HCT116 (cell line): ENCODE measurements at regions not wholly inside any gene's neighbourhood (a gene's known extent, or its start where the extent isn't known, plus 50 kb on each side); places are given as distances from the start of the nearest gene placed in this dataset.

ENCODE experiments used
- ATAC-seq: fragments of 200-7000 bp; cut with Tn5 transposase; 2 replicates; pipeline ENCODE4 v1.9.1; 2020; ENCODE audit warnings: mild to moderate bottlenecking, moderate library complexity
- BruUV-seq: library from RNA; stranded (reverse); fragments of 400-500 nt; replicated peaks from 2 replicates; lab custom pipeline; 2021; lab: Mats Ljungman, UMichigan
- CTCF ChIA-PET: fragments of 300-600 bp; sonication (Branson Sonifier 250); formaldehyde crosslinking; loops from one replicate; lab custom pipeline; 2021; ENCODE audit warnings: antibody characterized with exemption; lab: Charles Lee
- POLR2A ChIA-PET: fragments of 300-600, 350-600 bp; sonication (Branson Sonifier 250); formaldehyde crosslinking; loops from one replicate; lab custom pipeline; 2021; ENCODE audit warnings: antibody characterized with exemption; lab: Charles Lee
- RAD21 ChIA-PET, 2 experiments: fragments of 300-600 bp; sonication (Branson Sonifier 250); formaldehyde crosslinking; loops; one replicate each; lab custom pipeline; 2023; ENCODE audit warnings: low total read pairs in 2 of 2; ENCODE audit not compliant: uncharacterized antibody in 2 of 2, unreplicated experiment in 2 of 2, low non-redundant PET in 1 of 2; lab: Charles Lee
- DNase-seq: peaks from one replicate; pipeline ENCODE4 v3.0.0-alpha.2; 2010; ENCODE audit warnings: low read depth, low spot score
- H2AFZ ChIP-seq: fragments of 200-600 bp; shearing (Covaris generic), sonication (generic); 2 replicates; pipeline ENCODE4 v1.6.1; 2017; ENCODE audit warnings: low read depth, mixed run types, mixed read lengths, antibody characterized with exemption, low read length; ENCODE audit not compliant: poor library complexity, severe bottlenecking
- H3K27ac ChIP-seq: 2 replicates; pipeline ENCODE4 v1.5.1; 2012; ENCODE audit warnings: low read depth, low read length
- H3K27me3 ChIP-seq: fragments of 200-600 bp; sonication (generic); 2 replicates; pipeline ENCODE4 v1.6.1; 2016; ENCODE audit warnings: mixed run types, low read length, mixed read lengths; ENCODE audit not compliant: insufficient read depth
- H3K36me3 ChIP-seq, 2 experiments: fragments of 200-500 bp in 1 of 2; fragments of 200-600 bp in 1 of 2; sonication (Bioruptor generic) in 1 of 2; sonication (generic) in 1 of 2; 2 replicates each; pipeline versions ENCODE4 v1.5.1 to v1.6.1; 2014 to 2016; ENCODE audit warnings: low read length in 2 of 2, inconsistent platforms in 1 of 2, mixed read lengths in 1 of 2, mixed run types in 1 of 2; ENCODE audit not compliant: insufficient read depth in 2 of 2, control insufficient read depth in 1 of 2
- H3K4me1 ChIP-seq, 2 experiments: fragments of 200-600 bp in 1 of 2; sonication (generic) in 1 of 2; 2 replicates each; pipeline versions ENCODE4 v1.5.1 to v1.6.1; 2012 to 2017; ENCODE audit warnings: low read length in 2 of 2, inconsistent platforms in 1 of 2, mild to moderate bottlenecking in 1 of 2, mixed read lengths in 1 of 2, mixed run types in 1 of 2, moderate library complexity in 1 of 2; ENCODE audit not compliant: insufficient read depth in 2 of 2, control insufficient read depth in 1 of 2
- H3K4me2 ChIP-seq: fragments of 200-600 bp; sonication (generic); 2 replicates; pipeline ENCODE4 v1.6.1; 2017; ENCODE audit warnings: mixed run types, low read length, mixed read lengths
- H3K4me3 ChIP-seq, 2 experiments: fragments of 200-600 bp in 1 of 2; sonication (generic) in 1 of 2; replicated peaks in 1 of 2; 2 replicates each; pipeline ENCODE4 v1.5.1; 2011 to 2016; ENCODE audit warnings: low read length in 2 of 2, control low read depth in 1 of 2, low read depth in 1 of 2, mild to moderate bottlenecking in 1 of 2, mixed read lengths in 1 of 2, mixed run types in 1 of 2
- H3K79me2 ChIP-seq: fragments of 200-600 bp; sonication (generic); 2 replicates; pipeline ENCODE4 v1.6.1; 2017; ENCODE audit warnings: mild to moderate bottlenecking, mixed run types, low read length, moderate library complexity, mixed read lengths; ENCODE audit not compliant: insufficient read depth
- H3K9ac ChIP-seq: fragments of 200-600 bp; sonication (generic); 2 replicates; pipeline ENCODE4 v1.6.1; 2016; ENCODE audit warnings: low read length, mixed read lengths
- H3K9me2 ChIP-seq: fragments of 200-600 bp; sonication (generic), shearing (Covaris generic); 2 replicates; pipeline ENCODE4 v1.6.1; 2017; ENCODE audit warnings: mixed run types, mild to moderate bottlenecking, moderate library complexity; ENCODE audit not compliant: insufficient read depth
- H3K9me3 ChIP-seq, 2 experiments: fragments of 200-500 bp in 1 of 2; fragments of 200-600 bp in 1 of 2; sonication (Bioruptor generic) in 1 of 2; sonication (generic) in 1 of 2; 2 replicates each; pipeline ENCODE4 v1.6.1; 2014 to 2017; ENCODE audit warnings: low read length in 2 of 2, mixed read lengths in 2 of 2, inconsistent platforms in 1 of 2, low read depth in 1 of 2, mild to moderate bottlenecking in 1 of 2, mixed run types in 1 of 2, moderate library complexity in 1 of 2; ENCODE audit not compliant: control insufficient read depth in 1 of 2, insufficient read depth in 1 of 2
- H4K20me1 ChIP-seq: fragments of 200-600 bp; sonication (generic), shearing (Covaris generic); 2 replicates; pipeline ENCODE4 v1.6.1; 2017; ENCODE audit warnings: mixed run types, mild to moderate bottlenecking, moderate library complexity; ENCODE audit not compliant: insufficient read depth
- CBX3 ChIP-seq: IDR thresholded peaks from 2 replicates; pipeline ENCODE4 v1.6.1; 2012; ENCODE audit warnings: low read depth
- EGR1 ChIP-seq: IDR thresholded peaks from 2 replicates; pipeline ENCODE4 v1.6.1; 2012; ENCODE audit warnings: low read depth
- EZH2 ChIP-seq: fragments of 200-600 bp; sonication (generic); IDR thresholded peaks from 2 replicates; pipeline ENCODE4 v1.6.1; 2017; ENCODE audit warnings: antibody characterized with exemption, mixed run types
- FOSL1 ChIP-seq: IDR thresholded peaks from 2 replicates; pipeline ENCODE4 v1.6.1; 2012; ENCODE audit warnings: low read depth
- JUND ChIP-seq: IDR thresholded peaks from 2 replicates; pipeline ENCODE4 v1.6.1; 2012
- POLR2A ChIP-seq: IDR thresholded peaks from 2 replicates; pipeline ENCODE4 v1.7.0; 2011; ENCODE audit warnings: borderline replicate concordance; ENCODE audit not compliant: insufficient read depth, insufficient read length; ENCODE audit errors: extremely low read depth
- POLR2AphosphoS5 ChIP-seq: IDR thresholded peaks from 2 replicates; pipeline ENCODE4 v1.6.1; 2011; ENCODE audit warnings: mild to moderate bottlenecking, low read depth, low read length, moderate library complexity
- TCF7L2 ChIP-seq: IDR thresholded peaks from 2 replicates; pipeline ENCODE4 v1.7.0; 2011; ENCODE audit warnings: borderline replicate concordance, inconsistent platforms; ENCODE audit not compliant: insufficient read depth, insufficient read length; ENCODE audit errors: extremely low read depth
- ZBTB33 ChIP-seq: IDR thresholded peaks from 2 replicates; pipeline ENCODE4 v1.6.1; 2011; ENCODE audit warnings: mild to moderate bottlenecking, low read length, moderate library complexity; ENCODE audit not compliant: insufficient replicate concordance; ENCODE audit errors: extremely low read depth
- ZFX ChIP-seq: fragments of 450-650 bp; IDR thresholded peaks from 2 replicates; pipeline ENCODE4 v1.6.1; 2017
- ZNF274 ChIP-seq: fragments of 200-500 bp; sonication (Bioruptor generic); IDR thresholded peaks from 2 replicates; pipeline ENCODE4 v1.6.1; 2014; ENCODE audit warnings: mild to moderate bottlenecking, low read depth, low read length, inconsistent platforms
- intact Hi-C: fragments of 100-400 bp; cut with micrococcal nuclease; formaldehyde crosslinking; loops from 2 replicates; pipeline ENCODE4 v1.10.0; 2022
- TF ChIP-seq, protein P1 (sequence below), 3 experiments: fragments of 200-600 bp in 1 of 3; sonication (generic) in 1 of 3; IDR thresholded peaks in 2 of 3; conservative IDR thresholded peaks in 1 of 3; 2 replicates each; pipeline ENCODE4 v1.5.1; 2012 to 2017; ENCODE audit warnings: low read depth in 2 of 3, low read length in 2 of 3, antibody characterized with exemption in 1 of 3, borderline replicate concordance in 1 of 3, control low read depth in 1 of 3, mild to moderate bottlenecking in 1 of 3, mixed read lengths in 1 of 3, mixed run types in 1 of 3, moderate library complexity in 1 of 3; ENCODE audit not compliant: insufficient read depth in 1 of 3
- TF ChIP-seq, protein P2 (sequence below): IDR thresholded peaks from 2 replicates; pipeline ENCODE4 v1.6.1; 2012

DNA sequence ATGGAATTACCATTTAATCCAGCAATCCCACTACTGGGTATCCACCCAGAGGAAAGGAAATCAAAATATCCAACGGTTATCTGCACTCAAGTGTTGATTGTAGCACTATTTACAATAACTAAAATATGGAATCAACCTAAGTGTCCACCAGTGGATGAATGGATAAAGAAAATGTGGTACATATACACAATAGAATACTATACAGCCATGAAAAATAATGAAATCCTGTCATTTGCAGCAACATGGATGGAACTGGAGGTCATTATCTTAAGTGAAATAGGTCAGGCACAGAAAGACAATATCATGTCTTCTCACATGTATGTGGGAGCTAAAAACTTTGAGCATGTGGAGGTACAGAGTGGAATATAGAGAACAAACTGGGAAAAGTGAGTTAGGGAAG, 92.9 kb upstream of the ARHGEF7 start:
- ATAC-seq, result no peak
- H3K4me2 ChIP-seq, result no peak overlapping the region
- H3K9ac ChIP-seq, result no peak overlapping the region
- no peak overlapping the region for H3K27ac ChIP-seq
- BruUV-seq, result no TSS peak
- RAD21 ChIA-PET, result no interaction called here
- no peaks in the 10 kb centered on the region for H3K27me3 ChIP-seq
- H3K4me3 ChIP-seq, result no peak overlapping the region
- POLR2A ChIA-PET, result no interaction called here
- TF ChIP-seq ZFX (no peak), JUND (no peak), EZH2 (no peak), ZBTB33 (no peak), CBX3 (no peak), ZNF274 (no peak), FOSL1 (no peak), TCF7L2 (no peak), POLR2AphosphoS5 (no peak), EGR1 (no peak), POLR2A (no peak)
- TF ChIP-seq, protein P1, sequence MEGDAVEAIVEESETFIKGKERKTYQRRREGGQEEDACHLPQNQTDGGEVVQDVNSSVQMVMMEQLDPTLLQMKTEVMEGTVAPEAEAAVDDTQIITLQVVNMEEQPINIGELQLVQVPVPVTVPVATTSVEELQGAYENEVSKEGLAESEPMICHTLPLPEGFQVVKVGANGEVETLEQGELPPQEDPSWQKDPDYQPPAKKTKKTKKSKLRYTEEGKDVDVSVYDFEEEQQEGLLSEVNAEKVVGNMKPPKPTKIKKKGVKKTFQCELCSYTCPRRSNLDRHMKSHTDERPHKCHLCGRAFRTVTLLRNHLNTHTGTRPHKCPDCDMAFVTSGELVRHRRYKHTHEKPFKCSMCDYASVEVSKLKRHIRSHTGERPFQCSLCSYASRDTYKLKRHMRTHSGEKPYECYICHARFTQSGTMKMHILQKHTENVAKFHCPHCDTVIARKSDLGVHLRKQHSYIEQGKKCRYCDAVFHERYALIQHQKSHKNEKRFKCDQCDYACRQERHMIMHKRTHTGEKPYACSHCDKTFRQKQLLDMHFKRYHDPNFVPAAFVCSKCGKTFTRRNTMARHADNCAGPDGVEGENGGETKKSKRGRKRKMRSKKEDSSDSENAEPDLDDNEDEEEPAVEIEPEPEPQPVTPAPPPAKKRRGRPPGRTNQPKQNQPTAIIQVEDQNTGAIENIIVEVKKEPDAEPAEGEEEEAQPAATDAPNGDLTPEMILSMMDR (IDR thresholded peaks at IDR 0.05 in 2 of 3, conservative IDR thresholded peaks at IDR 0.05 in 1 of 3; ENCODE audit: borderline replicate concordance in 1 of 3, insufficient read depth in 1 of 3, low read depth in 2 of 3, low read length in 2 of 3), result no peak
- TF ChIP-seq, protein P2, sequence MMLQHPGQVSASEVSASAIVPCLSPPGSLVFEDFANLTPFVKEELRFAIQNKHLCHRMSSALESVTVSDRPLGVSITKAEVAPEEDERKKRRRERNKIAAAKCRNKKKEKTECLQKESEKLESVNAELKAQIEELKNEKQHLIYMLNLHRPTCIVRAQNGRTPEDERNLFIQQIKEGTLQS, result no peak
- H3K36me3 ChIP-seq, result no peaks in the 10 kb centered on the region
- H3K9me3 ChIP-seq, result peaks cover 4 to 12% of the 10 kb centered on the region in 2 experiments; a peak in 1 of 4 replicates
- intact Hi-C loops, result no loop called here
- H3K9me2 ChIP-seq, result no peaks in the 10 kb centered on the region
- H3K4me1 ChIP-seq, result peaks cover 0 to 6% of the 10 kb centered on the region in 2 experiments; a peak in 1 of 4 replicates
- H3K79me2 ChIP-seq, result no peaks in the 10 kb centered on the region
- no peak for DNase-seq
- CTCF ChIA-PET, result no interaction called here
- H2AFZ ChIP-seq, result no peak overlapping the region
- H4K20me1 ChIP-seq, result no peaks in the 10 kb centered on the region
